Immature natural killer cell (primary cell): ENCODE measurements at regions not wholly inside any gene's neighbourhood (a gene's known extent, or its start where the extent isn't known, plus 50 kb on each side); places are given as distances from the start of the nearest gene placed in this dataset.

Source experiments
- DNase-seq, 3 donors: peaks; one replicate each; pipeline ENCODE4 v3.0.0; 2022; ENCODE audit warnings: mixed read lengths in 1 of 3
- H3K27ac Mint-ChIP-seq, 6 donors: one replicate each; pipeline ENCODE4 v1.8.0; 2020; ENCODE audit warnings: mixed read lengths in 6 of 6, mild to moderate bottlenecking in 5 of 6, inconsistent platforms in 4 of 6, moderate library complexity in 3 of 6
- H3K27me3 Mint-ChIP-seq, 3 donors: one replicate each; pipeline ENCODE4 v1.8.0; 2020 to 2021; ENCODE audit warnings: low read depth in 3 of 3, mild to moderate bottlenecking in 3 of 3, mixed read lengths in 3 of 3, moderate library complexity in 3 of 3, inconsistent platforms in 1 of 3
- H3K36me3 Mint-ChIP-seq, 3 donors: one replicate each; pipeline ENCODE4 v1.8.0; 2020; ENCODE audit warnings: mixed read lengths in 3 of 3, inconsistent platforms in 2 of 3, mild to moderate bottlenecking in 2 of 3
- H3K4me1 Mint-ChIP-seq, 2 donors: one replicate each; pipeline ENCODE4 v1.8.0; 2020; ENCODE audit warnings: inconsistent platforms in 2 of 2, mild to moderate bottlenecking in 2 of 2, mixed read lengths in 2 of 2, moderate library complexity in 1 of 2
- H3K4me3 Mint-ChIP-seq, 5 donors: one replicate each; pipeline ENCODE4 v1.8.0; 2020; ENCODE audit warnings: mild to moderate bottlenecking in 5 of 5, mixed read lengths in 5 of 5, inconsistent platforms in 3 of 5, moderate library complexity in 3 of 5
- H3K9me3 Mint-ChIP-seq, 6 donors: one replicate each; pipeline ENCODE4 v1.8.0; 2020; ENCODE audit warnings: mild to moderate bottlenecking in 6 of 6, mixed read lengths in 6 of 6, inconsistent platforms in 4 of 6, moderate library complexity in 3 of 6

DNA sequence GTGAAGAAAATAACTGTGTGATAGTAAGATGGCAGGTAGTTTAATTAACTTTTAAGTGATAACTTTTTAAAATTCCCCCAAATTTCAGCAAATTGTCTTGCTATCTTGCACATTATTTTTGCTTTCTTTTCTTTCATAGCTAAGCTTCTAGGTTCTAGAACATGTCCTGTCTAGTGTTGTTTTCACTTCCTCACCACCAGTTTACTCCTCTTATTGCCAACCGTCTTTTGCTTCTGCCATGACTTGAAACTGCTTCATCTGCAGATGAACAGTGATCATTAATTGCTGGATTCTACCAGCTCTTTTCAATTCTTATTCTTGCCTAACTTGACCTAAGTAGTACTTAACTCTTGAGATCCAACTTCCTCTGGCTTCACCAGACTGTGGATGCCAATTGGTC, 137.8 kb downstream of the CENPW start:
- H3K27me3 Mint-ChIP-seq: no peaks in the 10 kb centered on the region

GRCh38 chr6:126480268-126480667, 140.4 kb downstream of the CENPW start:
- no peaks in the 10 kb centered on the region for H3K36me3 Mint-ChIP-seq
- no peak overlapping the region for H3K4me3 Mint-ChIP-seq
- H3K9me3 Mint-ChIP-seq: peaks cover 0 to 6% (median 4%) of the 10 kb centered on the region in 6 donors
- no peak overlapping the region for H3K27ac Mint-ChIP-seq
- H3K27me3 Mint-ChIP-seq: no peaks in the 10 kb centered on the region
- no peak for DNase-seq
- H3K4me1 Mint-ChIP-seq: no peaks in the 10 kb centered on the region

More for the DNA sequence above, 137.8 kb downstream of the CENPW start:
- H3K9me3 Mint-ChIP-seq: peaks cover 0 to 6% (median 4%) of the 10 kb centered on the region in 6 donors
- no peaks in the 10 kb centered on the region for H3K4me1 Mint-ChIP-seq
- no peak for DNase-seq
- H3K27ac Mint-ChIP-seq: no peak overlapping the region
- no peak overlapping the region for H3K4me3 Mint-ChIP-seq
- no peaks in the 10 kb centered on the region for H3K36me3 Mint-ChIP-seq

GRCh38 chr6:126481319-126481718, 141.4 kb downstream of the CENPW start:
- Mint-ChIP-seq H3K27me3 (no peaks in the 10 kb centered on the region), H3K27ac (no peak overlapping the region), H3K4me1 (no peaks in the 10 kb centered on the region), H3K4me3 (no peak overlapping the region), H3K9me3 (peaks cover 0 to 6% (median 4%) of the 10 kb centered on the region in 6 donors), H3K36me3 (no peaks in the 10 kb centered on the region)
- no peak for DNase-seq

GRCh38 chr6:126504792-126505191, 164.9 kb downstream of the CENPW start:
- Mint-ChIP-seq H3K9me3 (peaks cover 3 to 22% (median 17%) of the 10 kb centered on the region in 6 donors), H3K27me3 (no peaks in the 10 kb centered on the region), H3K4me1 (no peaks in the 10 kb centered on the region), H3K4me3 (no peak overlapping the region), H3K27ac (no peak overlapping the region), H3K36me3 (no peaks in the 10 kb centered on the region)
- DNase-seq: no peak

DNA sequence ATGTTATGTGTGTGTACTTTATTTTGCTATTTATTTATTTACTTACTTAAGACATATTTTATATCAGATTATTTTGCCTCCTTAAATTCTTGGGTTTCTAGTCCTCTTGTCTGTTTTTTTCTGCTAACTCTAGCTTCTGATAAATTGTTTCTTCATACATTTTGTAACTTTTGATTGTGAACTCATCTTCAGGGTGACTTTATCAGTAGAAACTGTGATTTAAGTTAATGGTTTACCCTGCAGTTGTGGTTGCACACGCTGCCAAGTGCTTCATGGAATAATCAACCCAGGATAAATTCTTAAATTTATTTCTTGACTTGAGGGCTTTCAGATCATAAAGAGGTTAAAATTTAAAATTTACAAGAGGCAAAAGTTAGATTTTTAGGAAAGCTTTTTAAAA, 173.3 kb downstream of the CENPW start:
- Mint-ChIP-seq H3K27ac (no peak overlapping the region), H3K9me3 (peaks cover 0 to 19% (median 7%) of the 10 kb centered on the region in 6 donors), H3K27me3 (no peaks in the 10 kb centered on the region), H3K4me3 (no peak overlapping the region), H3K4me1 (no peaks in the 10 kb centered on the region), H3K36me3 (no peaks in the 10 kb centered on the region)
- no peak for DNase-seq

- Mint-ChIP-seq H3K36me3 (no peaks in the 10 kb centered on the region), H3K27ac (no peak overlapping the region), H3K27me3 (peaks cover 0 to 2% (median 0%) of the 10 kb centered on the region in 3 donors), H3K4me1 (no peaks in the 10 kb centered on the region), H3K9me3 (peaks cover 0 to 34% (median 10%) of the 10 kb centered on the region in 6 donors), H3K4me3 (no peak overlapping the region)
- DNase-seq: no peak
Measured at GRCh38 chr6:126516411-126516810, 176.5 kb downstream of the CENPW start.

DNA sequence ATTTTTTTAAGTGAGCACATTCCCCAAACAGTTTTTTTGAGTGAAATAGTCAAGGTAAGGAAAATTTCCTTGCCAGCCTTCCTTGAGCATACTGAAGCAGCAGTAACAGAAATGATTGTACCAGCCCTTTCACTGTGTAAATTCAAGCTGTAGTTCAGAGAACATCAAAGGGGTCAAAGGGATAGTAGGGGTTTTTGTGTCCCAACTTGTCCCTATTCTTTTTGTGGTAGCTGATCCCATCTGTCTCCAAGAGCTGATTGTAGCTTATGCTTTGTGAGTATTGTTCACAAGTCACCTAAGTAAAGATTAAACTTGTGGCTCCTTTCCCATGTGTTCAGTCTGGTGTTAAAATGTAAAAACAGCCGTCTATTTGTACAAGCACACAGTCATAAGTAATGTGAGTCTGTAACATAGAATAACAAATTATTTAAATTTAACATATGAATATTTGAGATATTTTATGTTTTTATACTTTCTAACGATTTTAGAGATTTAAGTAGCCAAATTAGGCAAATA, 185.0 kb downstream of the CENPW start:
- Mint-ChIP-seq H3K4me1 (no peaks in the 10 kb centered on the region), H3K27ac (no peak overlapping the region), H3K27me3 (peaks cover 0 to 2% (median 1%) of the 10 kb centered on the region in 3 donors), H3K9me3 (peaks cover 0 to 7% (median 0%) of the 10 kb centered on the region in 6 donors), H3K4me3 (no peak overlapping the region), H3K36me3 (no peaks in the 10 kb centered on the region)
- DNase-seq: no peak

DNA sequence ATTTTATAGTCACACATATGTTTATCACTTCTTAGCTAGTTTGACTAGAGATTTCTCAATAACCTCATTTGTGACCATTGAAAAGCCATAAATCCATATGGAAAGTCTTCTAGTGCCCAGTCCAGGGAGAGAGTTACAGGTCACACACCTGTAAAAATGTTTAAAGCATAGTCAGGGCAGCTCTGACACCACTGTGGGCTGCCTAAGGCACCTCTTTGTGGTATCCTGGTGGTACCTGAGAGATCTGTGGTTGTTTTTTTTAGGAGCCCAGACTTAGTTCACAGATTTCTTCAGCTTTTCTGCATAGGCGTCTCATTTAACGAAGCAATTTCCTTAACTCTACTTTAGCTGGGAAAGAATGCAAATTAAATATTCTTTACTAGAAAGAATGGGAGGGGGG, 186.6 kb downstream of the CENPW start:
- no peak overlapping the region for H3K4me3 Mint-ChIP-seq
- H3K9me3 Mint-ChIP-seq: peaks cover 0 to 4% (median 0%) of the 10 kb centered on the region in 6 donors
- no peaks in the 10 kb centered on the region for H3K36me3 Mint-ChIP-seq
- H3K4me1 Mint-ChIP-seq: no peaks in the 10 kb centered on the region
- H3K27ac Mint-ChIP-seq: no peak overlapping the region
- peaks cover 0 to 2% (median 1%) of the 10 kb centered on the region in 3 donors for H3K27me3 Mint-ChIP-seq
- no peak for DNase-seq

- Mint-ChIP-seq H3K4me3 (no peak overlapping the region), H3K4me1 (no peaks in the 10 kb centered on the region), H3K36me3 (no peaks in the 10 kb centered on the region), H3K27ac (no peak overlapping the region), H3K9me3 (peaks cover 0 to 4% (median 0%) of the 10 kb centered on the region in 6 donors), H3K27me3 (peaks cover 0 to 2% (median 1%) of the 10 kb centered on the region in 3 donors)
- DNase-seq: no peak
Measured at GRCh38 chr6:126526996-126527606, 187.2 kb downstream of the CENPW start.

DNA sequence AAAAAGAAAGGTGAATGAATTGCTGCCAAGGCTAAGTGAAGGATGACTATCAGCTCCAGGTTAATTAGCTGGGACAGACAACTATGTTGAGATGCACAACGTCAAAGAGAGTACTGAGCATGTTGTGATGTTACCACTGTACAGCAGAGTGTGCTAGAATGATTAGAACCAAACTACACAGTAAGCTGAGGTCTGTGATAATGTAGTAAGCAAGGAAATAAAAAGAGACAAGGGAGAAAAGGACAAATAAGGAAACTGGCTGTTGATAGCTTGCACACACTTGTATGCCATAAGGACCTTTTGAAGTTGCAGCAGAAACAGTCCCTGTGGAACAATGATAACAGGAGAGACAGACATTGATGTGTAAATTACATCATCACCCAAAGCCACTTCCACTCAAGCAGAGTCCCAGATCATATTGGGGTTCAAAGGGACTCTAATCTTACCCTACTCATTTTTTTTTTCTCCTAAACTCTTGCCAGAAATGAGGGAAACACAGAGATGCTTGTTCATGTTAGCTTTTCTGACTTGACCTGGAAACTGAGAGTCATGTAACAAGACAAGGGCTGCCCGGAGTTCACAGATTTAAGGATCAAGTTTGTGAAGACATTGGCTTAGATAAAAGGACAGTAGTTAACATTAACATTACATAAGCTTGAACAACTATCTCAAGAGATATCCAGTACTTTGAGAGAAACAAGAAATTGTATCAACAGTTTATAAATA, 189.9 kb downstream of the CENPW start:
- no peak overlapping the region for H3K4me3 Mint-ChIP-seq
- H3K4me1 Mint-ChIP-seq: no peaks in the 10 kb centered on the region
- H3K36me3 Mint-ChIP-seq: no peaks in the 10 kb centered on the region
- H3K9me3 Mint-ChIP-seq: peaks cover 1 to 8% (median 4%) of the 10 kb centered on the region in 6 donors
- H3K27ac Mint-ChIP-seq: no peak overlapping the region
- no peak for DNase-seq
- H3K27me3 Mint-ChIP-seq: peaks cover 0 to 3% (median 1%) of the 10 kb centered on the region in 3 donors

- H3K27ac Mint-ChIP-seq: no peak overlapping the region
- no peak overlapping the region for H3K4me3 Mint-ChIP-seq
- no peaks in the 10 kb centered on the region for H3K4me1 Mint-ChIP-seq
- no peaks in the 10 kb centered on the region for H3K36me3 Mint-ChIP-seq
- no peak for DNase-seq
- peaks cover 0 to 3% (median 1%) of the 10 kb centered on the region in 3 donors for H3K27me3 Mint-ChIP-seq
- H3K9me3 Mint-ChIP-seq: peaks cover 1 to 8% (median 5%) of the 10 kb centered on the region in 6 donors
Measured at GRCh38 chr6:126530775-126531174, 190.9 kb downstream of the CENPW start.

DNA sequence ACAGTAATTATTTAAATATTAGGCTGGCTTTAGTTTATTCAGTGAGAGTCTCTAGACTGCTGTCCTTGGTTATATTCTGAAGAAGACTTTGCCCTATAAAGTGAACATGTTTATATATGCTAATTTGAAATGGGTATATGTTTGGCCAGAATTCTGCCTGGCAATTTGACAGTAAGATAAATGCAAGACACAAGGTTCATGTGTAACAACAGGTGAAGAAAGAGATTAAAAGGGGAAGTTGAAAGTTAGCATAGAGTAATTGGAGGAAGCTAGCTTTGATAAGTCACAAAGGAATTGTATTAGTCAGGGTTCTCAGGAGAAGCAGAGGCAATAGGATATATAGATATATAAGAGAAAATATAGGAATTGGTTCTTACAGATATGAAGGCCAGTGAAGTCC, 191.4 kb downstream of the CENPW start:
- Mint-ChIP-seq H3K4me3 (no peak overlapping the region), H3K9me3 (peaks cover 1 to 8% (median 4%) of the 10 kb centered on the region in 6 donors), H3K27ac (no peak overlapping the region), H3K4me1 (no peaks in the 10 kb centered on the region), H3K36me3 (no peaks in the 10 kb centered on the region), H3K27me3 (peaks cover 0 to 3% (median 1%) of the 10 kb centered on the region in 3 donors)
- no peak for DNase-seq

DNA sequence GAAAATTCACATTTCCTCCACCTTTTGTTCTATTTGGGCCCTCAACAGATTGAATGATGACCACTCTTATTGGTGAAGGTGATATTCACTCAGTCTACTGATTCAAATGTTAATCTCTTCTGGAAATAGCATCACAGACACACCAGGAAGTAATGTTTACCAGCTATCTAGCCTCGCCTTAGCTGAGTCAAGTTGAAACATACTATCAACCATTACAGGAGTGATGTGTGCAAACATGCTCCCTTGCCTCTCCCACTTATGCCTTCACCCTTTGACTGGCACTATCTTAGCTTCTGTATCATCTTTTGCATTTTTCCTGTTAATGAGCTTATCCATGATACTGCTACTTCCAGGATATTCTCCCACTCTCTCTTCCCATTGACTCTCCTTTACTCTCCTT, 191.9 kb downstream of the CENPW start:
- H3K27me3 Mint-ChIP-seq: peaks cover 0 to 1% (median under 1%) of the 10 kb centered on the region in 3 donors

DNA sequence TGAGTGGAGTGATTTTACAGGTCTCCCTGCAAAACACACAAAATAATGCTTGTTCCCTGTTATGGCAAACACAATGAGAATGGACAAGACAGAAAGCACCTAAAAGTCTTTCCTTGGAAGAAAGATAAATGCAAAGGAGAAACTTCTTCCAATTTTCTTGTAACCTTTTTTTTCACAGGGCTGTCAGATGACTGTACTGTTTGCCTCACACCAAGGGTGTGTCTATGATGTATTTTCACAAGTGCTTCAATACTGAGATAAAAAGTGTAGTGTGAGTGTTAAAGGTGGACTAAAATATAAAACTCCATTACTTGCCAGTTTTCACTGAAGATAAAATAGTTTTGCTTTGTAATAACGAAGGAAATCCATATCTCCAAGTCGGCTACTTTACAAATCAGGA, 194.5 kb downstream of the CENPW start:
- Mint-ChIP-seq H3K4me1 (no peaks in the 10 kb centered on the region), H3K36me3 (no peaks in the 10 kb centered on the region), H3K9me3 (peaks cover 0 to 12% (median 7%) of the 10 kb centered on the region in 6 donors), H3K4me3 (no peak overlapping the region), H3K27me3 (peaks cover 0 to 1% (median 0%) of the 10 kb centered on the region in 3 donors), H3K27ac (no peak overlapping the region)
- no peak for DNase-seq

More for the DNA sequence above, 191.9 kb downstream of the CENPW start:
- no peak for DNase-seq
- Mint-ChIP-seq H3K4me1 (no peaks in the 10 kb centered on the region), H3K4me3 (no peak overlapping the region), H3K27ac (no peak overlapping the region), H3K9me3 (peaks cover 0 to 8% (median 5%) of the 10 kb centered on the region in 6 donors), H3K36me3 (no peaks in the 10 kb centered on the region)
